GM12875 (cell line): ENCODE measurements at regions not wholly inside any gene's neighbourhood (a gene's known extent, or its start where the extent isn't known, plus 50 kb on each side); places are given as distances from the start of the nearest gene placed in this dataset.

Experiments
- H3K4me3 ChIP-seq: one replicate; pipeline ENCODE4 v1.5.1; 2011; ENCODE audit warnings: low read depth, low read length, control low read depth
- CTCF ChIP-seq: IDR thresholded peaks from 2 replicates; pipeline ENCODE4 v1.5.1; 2011; ENCODE audit warnings: low read depth, mild to moderate bottlenecking, control low read depth, inconsistent platforms, low read length, moderate library complexity, borderline replicate concordance; ENCODE audit not compliant: insufficient read depth

- no peak for TF ChIP-seq CTCF
- no peak overlapping the region for H3K4me3 ChIP-seq
These were observed 52.1 kb upstream of the FAM169A start for GRCh38 chr5:74918232-74918669.

GRCh38 chr5:74916831-74917710 lies 50.9 kb upstream of the FAM169A start:
- TF ChIP-seq CTCF: no peak
- H3K4me3 ChIP-seq: no peak overlapping the region
